ENCODE measurements at regions not wholly inside any gene's neighbourhood (a gene's known extent, or its start where the extent isn't known, plus 50 kb on each side); places are given as distances from the start of the nearest gene placed in this dataset.

DNA sequence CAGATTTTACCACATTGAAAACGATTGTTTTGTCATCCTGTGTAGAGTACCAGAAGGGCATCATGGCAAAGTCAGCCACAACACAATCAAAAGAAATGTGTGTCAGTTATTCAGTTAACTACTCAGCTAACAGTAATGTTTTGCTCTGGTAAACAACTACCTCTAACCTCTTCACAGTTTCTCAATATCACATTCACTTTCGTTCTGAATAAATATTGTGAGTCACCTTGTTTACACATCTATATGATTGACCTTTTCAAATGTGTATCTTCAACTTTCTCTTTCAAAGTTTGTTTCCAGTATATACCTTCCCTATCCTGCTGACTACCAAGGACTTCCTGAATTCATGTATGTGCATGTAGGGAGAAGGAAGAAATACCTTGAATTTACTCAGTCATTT, 216.6 kb upstream of the UFL1 start:
- H3K27me3 Mint-ChIP-seq (ENCODE audit: unreplicated experiment): no peaks in the 10 kb centered on the region
- intact Hi-C loops (cut with micrococcal nuclease; ENCODE audit: unreplicated experiment): loop anchor here (5.0 kb wide), 1 partner anchor 108 kb away; no protein-coding TSS in a partner anchor
- BruUV-seq (replicated peaks): no TSS peak
- CTCF ChIA-PET: no interaction called here
- peak overlapping the region; percentile 3 for H3K4me3 Mint-ChIP-seq (ENCODE audit: low read depth, unreplicated experiment)
- no peak for DNase-seq
- H3K36me3 Mint-ChIP-seq (ENCODE audit: insufficient read depth, unreplicated experiment): no peaks in the 10 kb centered on the region
- H3K27ac Mint-ChIP-seq (ENCODE audit: unreplicated experiment): peak overlapping the region; percentile 33
- H3K9me3 Mint-ChIP-seq (ENCODE audit: low read depth, unreplicated experiment): peaks cover 5% of the 10 kb centered on the region
- H3K4me1 Mint-ChIP-seq (ENCODE audit: low read depth, unreplicated experiment): peaks cover 30% of the 10 kb centered on the region
- TF ChIP-seq, protein P1, sequence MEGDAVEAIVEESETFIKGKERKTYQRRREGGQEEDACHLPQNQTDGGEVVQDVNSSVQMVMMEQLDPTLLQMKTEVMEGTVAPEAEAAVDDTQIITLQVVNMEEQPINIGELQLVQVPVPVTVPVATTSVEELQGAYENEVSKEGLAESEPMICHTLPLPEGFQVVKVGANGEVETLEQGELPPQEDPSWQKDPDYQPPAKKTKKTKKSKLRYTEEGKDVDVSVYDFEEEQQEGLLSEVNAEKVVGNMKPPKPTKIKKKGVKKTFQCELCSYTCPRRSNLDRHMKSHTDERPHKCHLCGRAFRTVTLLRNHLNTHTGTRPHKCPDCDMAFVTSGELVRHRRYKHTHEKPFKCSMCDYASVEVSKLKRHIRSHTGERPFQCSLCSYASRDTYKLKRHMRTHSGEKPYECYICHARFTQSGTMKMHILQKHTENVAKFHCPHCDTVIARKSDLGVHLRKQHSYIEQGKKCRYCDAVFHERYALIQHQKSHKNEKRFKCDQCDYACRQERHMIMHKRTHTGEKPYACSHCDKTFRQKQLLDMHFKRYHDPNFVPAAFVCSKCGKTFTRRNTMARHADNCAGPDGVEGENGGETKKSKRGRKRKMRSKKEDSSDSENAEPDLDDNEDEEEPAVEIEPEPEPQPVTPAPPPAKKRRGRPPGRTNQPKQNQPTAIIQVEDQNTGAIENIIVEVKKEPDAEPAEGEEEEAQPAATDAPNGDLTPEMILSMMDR (IDR thresholded peaks at IDR 0.05; ENCODE audit: unreplicated experiment): no peak

DNA sequence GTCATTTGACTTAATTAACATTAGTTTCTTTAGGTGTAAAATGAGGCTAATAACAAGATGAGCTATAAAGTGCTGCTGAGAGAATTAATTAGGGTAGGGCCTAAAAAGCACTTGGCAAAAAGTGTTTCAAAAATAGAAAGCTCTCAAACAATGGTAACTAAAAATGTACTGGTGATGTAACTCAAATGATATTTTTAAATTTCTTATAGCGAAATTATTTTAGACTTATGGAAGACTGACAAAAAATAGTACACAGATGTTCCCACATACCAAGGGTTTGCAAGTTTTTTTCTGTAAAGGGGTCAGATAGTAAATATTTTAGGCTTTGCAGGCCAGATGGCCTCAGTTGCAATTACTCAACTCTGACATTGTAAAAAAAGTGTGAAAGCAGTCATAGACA, 190.7 kb upstream of the UFL1 start:
- no peaks in the 10 kb centered on the region for H3K4me1 Mint-ChIP-seq (ENCODE audit: low read depth, unreplicated experiment)
- no peak for DNase-seq
- intact Hi-C loops (cut with micrococcal nuclease; ENCODE audit: unreplicated experiment): no loop called here
- CTCF ChIA-PET: no interaction called here
- H3K36me3 Mint-ChIP-seq (ENCODE audit: insufficient read depth, unreplicated experiment): no peaks in the 10 kb centered on the region
- TF ChIP-seq, protein P1 (IDR thresholded peaks at IDR 0.05; ENCODE audit: unreplicated experiment): no peak
- H3K27me3 Mint-ChIP-seq (ENCODE audit: unreplicated experiment): no peaks in the 10 kb centered on the region
- no peaks in the 10 kb centered on the region for H3K9me3 Mint-ChIP-seq (ENCODE audit: low read depth, unreplicated experiment)
- no TSS peak for BruUV-seq (replicated peaks)
- H3K4me3 Mint-ChIP-seq (ENCODE audit: low read depth, unreplicated experiment): no peak overlapping the region
- no peak overlapping the region for H3K27ac Mint-ChIP-seq (ENCODE audit: unreplicated experiment)

DNA sequence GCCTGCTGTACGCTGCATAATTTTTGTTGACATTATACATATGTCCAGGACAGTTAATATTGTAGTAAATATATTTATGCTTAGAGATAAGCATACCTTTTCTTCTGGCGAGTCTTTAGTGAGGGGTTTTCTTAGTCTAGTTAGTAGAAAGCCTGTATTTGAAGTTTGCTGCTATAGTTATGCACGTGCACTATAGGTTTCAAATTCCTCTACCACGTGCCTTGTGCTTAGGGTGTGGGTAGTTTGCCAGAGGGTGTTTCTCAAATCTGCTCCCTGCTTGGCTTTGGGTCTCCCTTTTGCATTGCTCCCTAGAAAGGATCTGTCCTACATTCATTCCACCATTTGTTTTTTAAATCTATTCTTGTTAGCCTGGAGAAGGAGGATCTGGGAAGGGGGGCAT, 181.4 kb upstream of the UFL1 start:
- H3K4me1 Mint-ChIP-seq (ENCODE audit: low read depth, unreplicated experiment): no peaks in the 10 kb centered on the region
- DNase-seq: no peak
- TF ChIP-seq, protein P1 (IDR thresholded peaks at IDR 0.05; ENCODE audit: unreplicated experiment): no peak
- CTCF ChIA-PET: no interaction called here
- BruUV-seq (replicated peaks): no TSS peak
- no peak overlapping the region for H3K4me3 Mint-ChIP-seq (ENCODE audit: low read depth, unreplicated experiment)
- no peaks in the 10 kb centered on the region for H3K27me3 Mint-ChIP-seq (ENCODE audit: unreplicated experiment)
- intact Hi-C loops (cut with micrococcal nuclease; ENCODE audit: unreplicated experiment): no loop called here
- H3K36me3 Mint-ChIP-seq (ENCODE audit: insufficient read depth, unreplicated experiment): no peaks in the 10 kb centered on the region
- H3K27ac Mint-ChIP-seq (ENCODE audit: unreplicated experiment): no peak overlapping the region
- H3K9me3 Mint-ChIP-seq (ENCODE audit: low read depth, unreplicated experiment): peaks cover 8% of the 10 kb centered on the region

DNA sequence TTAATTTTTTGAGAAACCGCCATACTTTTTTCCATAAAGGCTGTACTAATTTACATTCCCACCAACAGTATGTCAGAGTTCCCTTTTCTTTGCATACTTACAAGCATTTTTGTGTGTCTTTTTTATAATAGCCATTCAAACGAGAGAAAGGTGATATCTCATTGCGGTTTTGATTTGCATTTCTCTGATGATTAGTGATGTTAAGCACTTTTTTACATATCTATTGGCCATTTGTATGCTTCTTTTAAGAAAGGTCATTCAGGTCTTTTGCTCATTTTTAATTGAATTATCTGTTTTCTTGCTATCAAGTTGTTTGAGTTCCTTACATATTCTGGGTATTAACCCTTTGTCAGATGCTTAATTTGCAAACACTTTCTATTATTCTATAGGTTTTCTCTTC, 176.1 kb upstream of the UFL1 start:
- H3K36me3 Mint-ChIP-seq (ENCODE audit: insufficient read depth, unreplicated experiment): no peaks in the 10 kb centered on the region
- TF ChIP-seq, protein P1 (IDR thresholded peaks at IDR 0.05; ENCODE audit: unreplicated experiment): no peak
- CTCF ChIA-PET: no interaction called here
- H3K4me3 Mint-ChIP-seq (ENCODE audit: low read depth, unreplicated experiment): no peak overlapping the region
- peaks cover 8% of the 10 kb centered on the region for H3K9me3 Mint-ChIP-seq (ENCODE audit: low read depth, unreplicated experiment)
- intact Hi-C loops (cut with micrococcal nuclease; ENCODE audit: unreplicated experiment): no loop called here
- no TSS peak for BruUV-seq (replicated peaks)
- no peak overlapping the region for H3K27ac Mint-ChIP-seq (ENCODE audit: unreplicated experiment)
- H3K4me1 Mint-ChIP-seq (ENCODE audit: low read depth, unreplicated experiment): no peaks in the 10 kb centered on the region
- DNase-seq: no peak
- H3K27me3 Mint-ChIP-seq (ENCODE audit: unreplicated experiment): no peaks in the 10 kb centered on the region

DNA sequence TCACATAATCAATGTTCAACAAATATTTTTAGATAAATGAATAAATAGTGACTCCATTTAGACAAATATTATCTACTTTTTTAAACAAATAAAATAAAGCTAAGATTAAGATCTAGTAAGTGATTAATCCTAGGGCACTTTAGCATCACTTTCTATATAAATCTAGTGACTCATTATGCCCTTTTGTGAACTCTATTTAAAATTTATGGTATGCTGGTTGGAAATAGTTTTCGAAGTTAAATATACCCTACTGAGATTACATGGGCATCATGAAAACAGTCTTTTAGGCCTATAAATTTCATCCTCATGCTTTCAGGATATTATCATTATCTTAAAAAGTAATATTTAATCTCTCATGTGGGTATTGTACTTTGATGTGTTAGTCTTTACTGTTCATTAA, 140.4 kb upstream of the UFL1 start:
- TF ChIP-seq, protein P1 (IDR thresholded peaks at IDR 0.05; ENCODE audit: unreplicated experiment): no peak
- BruUV-seq (replicated peaks): no TSS peak

More for the DNA sequence above, 140.4 kb upstream of the UFL1 start:
- CTCF ChIA-PET: no interaction called here
- Mint-ChIP-seq H3K9me3 (ENCODE audit: low read depth, unreplicated experiment) (peaks cover 2% of the 10 kb centered on the region), H3K27ac (ENCODE audit: unreplicated experiment) (no peak overlapping the region), H3K27me3 (ENCODE audit: unreplicated experiment) (no peaks in the 10 kb centered on the region), H3K4me1 (ENCODE audit: low read depth, unreplicated experiment) (no peaks in the 10 kb centered on the region), H3K36me3 (ENCODE audit: insufficient read depth, unreplicated experiment) (no peaks in the 10 kb centered on the region), H3K4me3 (ENCODE audit: low read depth, unreplicated experiment) (no peak overlapping the region)
- intact Hi-C loops (cut with micrococcal nuclease; ENCODE audit: unreplicated experiment): no loop called here
- no peak for DNase-seq

Measured in Calu3 (cell line).